ENCODE measurements at regions not wholly inside any gene's neighbourhood (a gene's known extent, or its start where the extent isn't known, plus 50 kb on each side); places are given as distances from the start of the nearest gene placed in this dataset.

DNA sequence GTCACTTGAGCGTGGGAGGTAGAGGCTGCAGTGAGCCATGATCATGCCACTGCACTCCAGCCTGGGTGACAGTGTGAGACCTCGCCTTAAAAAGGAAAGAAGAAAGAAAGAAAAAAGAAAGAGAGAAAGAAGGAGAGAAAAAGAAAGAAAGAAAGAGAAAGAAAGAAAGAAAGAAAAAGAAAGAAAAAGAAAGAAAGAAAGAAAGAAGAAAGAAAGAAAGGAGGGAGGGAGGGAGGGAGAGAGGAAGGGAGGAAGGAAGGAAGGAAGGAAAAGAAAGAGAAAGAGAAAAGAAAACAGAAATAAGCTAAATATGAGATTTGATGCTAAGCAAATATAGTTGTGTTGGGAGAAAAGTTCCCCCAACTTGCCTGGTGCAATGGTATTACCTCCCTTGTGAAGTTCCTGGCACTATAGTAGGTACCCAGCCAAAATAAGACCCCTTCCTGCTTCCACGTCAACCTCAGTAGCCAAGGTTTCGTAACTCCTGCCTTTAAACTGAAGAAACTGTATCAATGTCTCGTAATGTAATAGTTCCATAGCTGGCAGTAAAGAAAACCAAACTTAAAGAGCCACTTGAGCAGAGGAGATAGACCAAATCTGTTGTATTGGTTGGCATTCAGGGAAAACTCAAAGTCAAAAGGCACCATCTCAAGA is 88.1 kb upstream of the HNRNPU start:
- TF ChIP-seq POLR2A (IDR thresholded peaks at IDR 0.05; ENCODE audit: low read depth, low read length) (no peak), POLR2AphosphoS5 (IDR thresholded peaks at IDR 0.05; ENCODE audit: low read depth, low read length) (no peak), TAF1 (IDR thresholded peaks at IDR 0.05; ENCODE audit: borderline replicate concordance, low read depth, low read length) (no peak)
